ENCODE measurements at regions not wholly inside any gene's neighbourhood (a gene's known extent, or its start where the extent isn't known, plus 50 kb on each side); places are given as distances from the start of the nearest gene placed in this dataset.
"Not testable (repeated sequence)": the region's sequence is repeated elsewhere in the genome, so short reads cannot be mapped to it uniquely, and the experiment has no call there.

DNA sequence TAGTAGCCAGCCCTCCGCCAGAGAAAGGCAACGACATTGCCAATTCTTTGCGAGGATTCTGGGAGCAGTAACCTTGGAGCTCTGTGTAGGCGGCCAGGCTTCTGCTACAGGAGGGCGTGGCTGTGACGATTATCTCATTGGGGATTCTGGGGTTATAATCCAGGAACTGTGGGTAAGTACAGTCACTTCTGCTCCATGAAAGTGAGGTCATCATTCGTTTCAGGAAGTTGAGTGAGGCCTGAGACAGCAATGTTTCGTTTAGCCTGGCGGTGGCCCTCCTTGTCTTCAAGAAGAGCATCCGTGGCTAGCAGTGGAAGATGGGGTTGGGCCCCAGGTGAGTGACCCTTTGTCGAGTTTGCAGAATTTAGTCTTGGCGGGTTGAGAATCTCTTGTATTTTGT lies 687.6 kb upstream of the DEFB115 start:
- TF ChIP-seq, protein P1, sequence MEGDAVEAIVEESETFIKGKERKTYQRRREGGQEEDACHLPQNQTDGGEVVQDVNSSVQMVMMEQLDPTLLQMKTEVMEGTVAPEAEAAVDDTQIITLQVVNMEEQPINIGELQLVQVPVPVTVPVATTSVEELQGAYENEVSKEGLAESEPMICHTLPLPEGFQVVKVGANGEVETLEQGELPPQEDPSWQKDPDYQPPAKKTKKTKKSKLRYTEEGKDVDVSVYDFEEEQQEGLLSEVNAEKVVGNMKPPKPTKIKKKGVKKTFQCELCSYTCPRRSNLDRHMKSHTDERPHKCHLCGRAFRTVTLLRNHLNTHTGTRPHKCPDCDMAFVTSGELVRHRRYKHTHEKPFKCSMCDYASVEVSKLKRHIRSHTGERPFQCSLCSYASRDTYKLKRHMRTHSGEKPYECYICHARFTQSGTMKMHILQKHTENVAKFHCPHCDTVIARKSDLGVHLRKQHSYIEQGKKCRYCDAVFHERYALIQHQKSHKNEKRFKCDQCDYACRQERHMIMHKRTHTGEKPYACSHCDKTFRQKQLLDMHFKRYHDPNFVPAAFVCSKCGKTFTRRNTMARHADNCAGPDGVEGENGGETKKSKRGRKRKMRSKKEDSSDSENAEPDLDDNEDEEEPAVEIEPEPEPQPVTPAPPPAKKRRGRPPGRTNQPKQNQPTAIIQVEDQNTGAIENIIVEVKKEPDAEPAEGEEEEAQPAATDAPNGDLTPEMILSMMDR (IDR thresholded peaks at IDR 0.05; ENCODE audit: borderline replicate concordance, extremely low read depth, low read length, poor library complexity, severe bottlenecking) = not testable (repeated sequence)
- TF ChIP-seq EZH2 (IDR thresholded peaks at IDR 0.05; ENCODE audit: borderline replicate concordance, low read depth, low read length, severe bottlenecking) = not testable (repeated sequence)

Measured in DND-41 (cell line).